Activated naive CD4-positive, alpha-beta T cell treated with anti-CD3 and anti-CD28 coated beads, Interleukin-2, amount 50 U/mL, for 72 hours (primary cell): ENCODE measurements at regions not wholly inside any gene's neighbourhood (a gene's known extent, or its start where the extent isn't known, plus 50 kb on each side); places are given as distances from the start of the nearest gene placed in this dataset.
"Not testable (repeated sequence)": the region's sequence is repeated elsewhere in the genome, so short reads cannot be mapped to it uniquely, and the experiment has no call there.

Source experiments
- ATAC-seq, 2 donors: fragments of 150-1000 bp; cut with Tn5 transposase; 2 replicates each; pipeline ENCODE4 v1.10.0; 2021; ENCODE audit warnings: mild to moderate bottlenecking in 2 of 2, moderate library complexity in 2 of 2
- DNase-seq, 2 donors: peaks; one replicate each; pipeline ENCODE4 v3.0.0; 2021 to 2022; ENCODE audit warnings: low spot score in 2 of 2
- H3K27ac Mint-ChIP-seq, 2 donors: one replicate each; pipeline ENCODE4 v1.8.0; 2022; ENCODE audit warnings: mild to moderate bottlenecking in 2 of 2, mixed read lengths in 2 of 2
- H3K36me3 Mint-ChIP-seq, 2 donors: one replicate each; pipeline ENCODE4 v1.8.0; 2022; ENCODE audit warnings: mixed read lengths in 2 of 2
- H3K9me3 Mint-ChIP-seq, 2 donors: one replicate each; pipeline ENCODE4 v1.8.0; 2022; ENCODE audit warnings: mixed read lengths in 2 of 2

DNA sequence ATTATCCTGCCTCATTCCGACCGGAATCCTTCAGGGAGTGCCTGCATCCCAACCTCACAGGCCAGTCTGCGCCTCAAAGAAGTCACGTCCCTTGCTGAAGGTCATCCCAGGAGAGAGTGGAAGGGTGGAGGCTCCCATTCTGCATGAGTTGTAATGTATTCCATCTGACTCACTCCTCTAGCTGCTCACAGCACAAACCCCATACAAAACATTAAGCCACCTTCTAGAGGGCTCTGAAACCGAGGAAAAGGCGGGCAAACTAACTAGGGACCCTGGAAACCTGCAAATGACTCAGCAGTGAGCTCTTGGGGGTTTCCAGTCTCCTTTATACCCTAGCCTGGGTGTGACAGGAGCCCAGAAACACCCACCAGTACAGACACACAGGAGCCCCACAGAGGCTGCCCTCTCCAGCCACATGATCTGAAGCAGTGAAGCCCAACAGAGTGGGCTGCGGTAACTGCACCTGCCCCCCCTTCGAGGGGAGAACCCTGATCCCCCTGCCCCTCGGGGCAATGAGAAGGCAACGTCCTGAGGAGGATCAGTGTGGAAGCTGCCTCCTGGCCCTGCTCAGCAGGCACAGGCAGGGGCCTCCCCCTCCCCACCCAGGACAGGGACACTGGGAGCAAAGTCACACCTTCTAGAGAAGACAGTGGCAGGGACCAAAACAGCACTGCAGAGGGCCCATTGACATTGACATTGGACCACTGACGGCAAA, 69.3 kb upstream of the SNTG2 start:
- DNase-seq (no peak), ATAC-seq (no peak)
- Mint-ChIP-seq H3K9me3 (no peaks in the 10 kb centered on the region), H3K36me3 (no peaks in the 10 kb centered on the region), H3K27ac (no peak overlapping the region)

DNA sequence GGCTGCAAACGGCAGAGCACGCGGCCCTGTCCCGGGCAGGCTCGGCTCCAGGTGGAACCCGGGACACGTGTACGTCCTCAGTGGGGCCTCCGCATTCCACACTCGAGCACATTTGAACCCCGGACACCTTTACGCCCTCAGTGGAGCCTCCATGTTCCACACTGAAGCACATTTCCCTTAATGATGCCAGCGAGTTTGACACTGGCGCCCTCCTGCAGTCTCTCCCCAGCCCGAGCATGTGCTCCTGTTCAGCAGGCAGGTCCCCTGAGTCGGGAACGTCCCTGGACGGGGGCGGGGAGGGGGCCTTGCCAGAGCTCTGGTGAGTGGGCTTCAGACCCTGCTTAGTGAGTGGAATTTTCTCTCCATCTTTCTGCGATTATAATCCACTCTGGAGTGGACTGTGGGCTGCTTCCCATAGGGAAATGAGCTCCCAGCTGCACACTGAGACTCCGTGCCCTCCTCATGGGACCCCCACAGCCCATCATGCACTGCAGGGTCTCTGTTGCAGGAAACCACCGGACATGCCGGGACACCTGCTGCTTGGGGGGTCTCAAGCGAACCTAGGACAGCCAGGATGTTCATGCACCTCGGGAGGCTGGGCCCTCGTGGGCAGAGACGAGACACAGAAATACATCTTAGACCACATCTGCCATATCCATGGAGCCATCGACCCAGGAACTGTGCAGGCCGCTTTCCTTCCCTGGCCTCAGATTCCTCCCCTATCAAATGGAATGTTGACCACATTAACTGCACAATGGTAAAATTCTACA, 70.3 kb upstream of the SNTG2 start:
- Mint-ChIP-seq H3K27ac (no peak overlapping the region), H3K36me3 (no peaks in the 10 kb centered on the region), H3K9me3 (no peaks in the 10 kb centered on the region)
- DNase-seq = no peak
- no peak for ATAC-seq

GRCh38 chr2:879540-879939, 71.1 kb upstream of the SNTG2 start:
- no peaks in the 10 kb centered on the region for H3K36me3 Mint-ChIP-seq
- no peak for ATAC-seq
- no peaks in the 10 kb centered on the region for H3K9me3 Mint-ChIP-seq
- H3K27ac Mint-ChIP-seq = no peak overlapping the region
- no peak for DNase-seq

- H3K36me3 Mint-ChIP-seq = no peaks in the 10 kb centered on the region
- DNase-seq (no peak), ATAC-seq (no peak)
- no peak overlapping the region for H3K27ac Mint-ChIP-seq
- H3K9me3 Mint-ChIP-seq = no peaks in the 10 kb centered on the region
These were observed 72.3 kb upstream of the SNTG2 start for GRCh38 chr2:878245-878930.

- no peak overlapping the region for H3K27ac Mint-ChIP-seq
- H3K36me3 Mint-ChIP-seq = no peaks in the 10 kb centered on the region
- DNase-seq (no peak), ATAC-seq (no peak)
- no peaks in the 10 kb centered on the region for H3K9me3 Mint-ChIP-seq
These were observed 72.9 kb upstream of the SNTG2 start for GRCh38 chr2:877747-878146.

GRCh38 chr2:875687-876615, 74.7 kb upstream of the SNTG2 start:
- ATAC-seq = no peak
- Mint-ChIP-seq H3K27ac (no peak overlapping the region), H3K9me3 (no peaks in the 10 kb centered on the region), H3K36me3 (no peaks in the 10 kb centered on the region)
- no peak for DNase-seq

- H3K36me3 Mint-ChIP-seq = no peaks in the 10 kb centered on the region
- H3K9me3 Mint-ChIP-seq = no peaks in the 10 kb centered on the region
- DNase-seq (peak in 1 of 2 donors; percentile 21), ATAC-seq (no peak)
- H3K27ac Mint-ChIP-seq = no peak overlapping the region
These were observed 76.7 kb upstream of the SNTG2 start for GRCh38 chr2:873651-874580.

GRCh38 chr2:873027-873426, 77.6 kb upstream of the SNTG2 start:
- DNase-seq (no peak), ATAC-seq (no peak)
- Mint-ChIP-seq H3K36me3 (no peaks in the 10 kb centered on the region), H3K9me3 (no peaks in the 10 kb centered on the region), H3K27ac (no peak overlapping the region)

DNA sequence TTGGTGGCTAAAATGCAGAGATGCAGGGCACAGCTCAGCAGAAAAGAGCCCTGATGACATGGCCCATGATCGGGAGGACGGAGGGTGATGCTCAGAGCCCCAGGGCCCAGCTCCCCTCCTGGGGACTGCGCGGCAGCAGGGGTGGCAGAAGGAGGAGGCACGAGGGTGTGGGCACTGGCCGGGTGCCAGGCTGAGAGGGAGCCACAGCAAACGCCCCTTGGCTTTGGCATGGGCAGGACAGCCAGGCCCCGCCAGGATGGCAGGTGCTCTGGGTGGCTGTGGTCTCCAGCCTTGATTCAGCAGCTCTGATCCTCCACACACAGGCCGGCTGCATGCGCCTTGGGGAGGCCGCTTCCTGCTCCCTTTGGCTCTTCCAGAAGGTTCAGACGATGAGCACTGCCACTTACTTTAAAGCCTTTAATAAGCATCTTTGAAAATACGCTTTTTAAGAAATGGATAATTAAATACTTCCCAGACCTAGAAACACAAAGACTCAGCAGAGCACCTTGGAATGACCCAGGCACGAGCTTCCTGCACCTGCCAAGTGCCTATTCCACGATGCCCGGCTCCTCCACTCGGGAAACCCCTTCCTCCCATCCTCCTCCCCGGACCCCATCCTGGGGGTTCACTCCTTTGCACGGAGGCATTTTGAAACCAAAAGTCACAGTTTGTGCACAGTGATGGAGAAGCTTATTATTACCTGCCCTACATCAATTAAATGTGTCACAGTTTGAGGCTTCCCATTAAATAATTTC, 78.5 kb upstream of the SNTG2 start:
- peak in 1 of 2 donors; percentile 35 for DNase-seq
- H3K36me3 Mint-ChIP-seq = no peaks in the 10 kb centered on the region
- H3K27ac Mint-ChIP-seq = no peak overlapping the region
- H3K9me3 Mint-ChIP-seq = no peaks in the 10 kb centered on the region
- no peak for ATAC-seq

- ATAC-seq (no peak), DNase-seq (peak in 1 of 2 donors; percentile 30)
- H3K27ac Mint-ChIP-seq = no peak overlapping the region
- no peaks in the 10 kb centered on the region for H3K36me3 Mint-ChIP-seq
- no peaks in the 10 kb centered on the region for H3K9me3 Mint-ChIP-seq
These were observed 79.4 kb upstream of the SNTG2 start for GRCh38 chr2:871175-871727.

DNA sequence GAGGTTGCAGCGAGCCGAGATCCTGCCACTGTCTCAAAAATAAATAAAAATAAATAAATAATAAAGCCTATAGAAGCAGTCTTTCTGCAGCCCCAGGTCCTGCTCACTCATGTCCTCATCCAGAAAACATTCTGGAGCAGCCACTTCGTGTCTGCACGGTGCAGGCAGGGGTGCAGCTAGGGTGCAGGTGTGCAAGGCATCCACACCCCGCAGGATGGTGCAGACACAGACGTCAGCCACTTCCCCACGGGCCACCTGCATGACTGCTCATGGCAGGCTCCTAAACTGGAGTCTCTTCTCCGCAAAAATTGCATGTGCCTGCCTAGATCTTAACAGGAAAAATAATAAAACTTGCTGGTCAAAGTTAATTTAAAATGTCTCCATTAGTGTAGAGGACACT, 80.2 kb upstream of the SNTG2 start:
- Mint-ChIP-seq H3K9me3 (no peaks in the 10 kb centered on the region), H3K27ac (no peak overlapping the region), H3K36me3 (no peaks in the 10 kb centered on the region)
- ATAC-seq (no peak), DNase-seq (no peak)

DNA sequence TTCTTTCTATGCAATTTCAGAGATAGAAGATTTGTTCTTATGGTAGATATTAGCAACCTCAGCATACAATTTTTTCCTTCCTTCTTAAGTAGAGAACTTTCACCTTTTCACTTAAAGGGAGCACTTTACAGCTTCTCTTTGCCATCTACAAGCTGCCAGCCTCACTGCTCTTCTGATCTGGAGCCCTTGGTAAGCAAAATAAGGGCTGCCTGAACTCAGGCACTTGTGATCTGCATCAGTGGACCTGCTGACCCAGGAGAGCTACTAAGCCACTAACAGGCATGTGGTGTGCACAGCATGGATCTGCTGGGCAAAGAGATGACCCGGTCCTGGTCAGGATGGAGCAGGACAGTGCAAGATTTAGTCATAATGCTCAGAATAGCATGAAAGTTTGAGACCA, 80.8 kb upstream of the SNTG2 start:
- no peaks in the 10 kb centered on the region for H3K36me3 Mint-ChIP-seq
- DNase-seq (no peak), ATAC-seq (no peak)
- peak overlapping the region in 1 of 2 donors; percentile 55 for H3K27ac Mint-ChIP-seq
- H3K9me3 Mint-ChIP-seq = no peaks in the 10 kb centered on the region

DNA sequence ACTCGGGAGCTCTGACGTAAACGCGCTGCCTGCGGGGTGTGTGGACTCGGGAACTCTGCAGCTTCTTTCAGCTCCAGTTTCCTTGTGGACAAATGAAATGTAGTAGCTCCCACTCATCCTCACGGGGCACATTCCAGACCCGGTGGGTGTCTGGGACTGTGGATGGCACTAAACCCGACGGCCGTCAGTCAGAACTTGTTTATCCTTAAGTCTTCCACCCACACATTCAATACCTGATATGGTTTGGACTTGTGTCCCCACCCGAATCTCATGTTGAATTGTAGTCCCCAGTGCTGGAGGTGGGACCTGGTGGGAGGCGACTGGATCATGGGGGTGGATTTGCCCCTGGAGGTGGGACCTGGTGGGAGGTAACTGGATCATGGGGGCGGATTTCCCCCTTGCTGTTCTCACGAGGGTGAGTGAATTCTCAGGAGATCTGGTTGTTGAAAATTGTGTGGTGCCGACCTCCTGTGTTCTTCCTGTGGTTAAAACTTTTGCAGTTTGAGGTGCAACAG, 81.2 kb upstream of the SNTG2 start:
- Mint-ChIP-seq H3K9me3 (no peaks in the 10 kb centered on the region), H3K27ac (no peak overlapping the region), H3K36me3 (no peaks in the 10 kb centered on the region)
- DNase-seq (no peak), ATAC-seq (peak in 1 of 2 donors; percentile 11)

GRCh38 chr2:868857-869256, 81.8 kb upstream of the SNTG2 start:
- H3K27ac Mint-ChIP-seq, H3K36me3 Mint-ChIP-seq, DNase-seq, H3K9me3 Mint-ChIP-seq, ATAC-seq: not testable (repeated sequence)

- Mint-ChIP-seq H3K9me3 (no peaks in the 10 kb centered on the region), H3K27ac (no peak overlapping the region), H3K36me3 (no peaks in the 10 kb centered on the region)
- DNase-seq = no peak
- ATAC-seq = no peak
These were observed 83.4 kb upstream of the SNTG2 start for GRCh38 chr2:867296-867695.
